ENCODE measurements at regions not wholly inside any gene's neighbourhood (a gene's known extent, or its start where the extent isn't known, plus 50 kb on each side); places are given as distances from the start of the nearest gene placed in this dataset.

DNA sequence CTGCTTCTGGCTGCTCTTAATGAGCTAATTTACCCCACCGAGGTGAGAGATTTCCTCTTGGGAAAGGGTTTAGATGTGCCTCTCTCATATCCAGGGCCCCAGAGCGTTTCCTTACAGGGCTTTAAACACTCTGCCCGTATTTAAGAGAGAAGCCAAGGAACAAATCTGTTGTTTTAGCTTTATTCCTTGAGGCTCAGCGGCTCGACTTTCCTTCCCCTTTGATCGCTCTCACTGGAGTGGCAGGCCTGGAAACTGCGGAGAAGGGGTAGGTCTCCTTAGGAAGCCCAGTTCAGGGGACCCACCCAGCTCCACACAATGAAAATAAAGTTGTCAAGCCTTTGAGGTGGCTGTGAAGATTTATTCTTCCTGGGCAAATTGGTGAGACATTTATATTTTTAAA lies 132.0 kb upstream of the JAG1 start:
- no peak overlapping the region for H2BK15ac ChIP-seq (ENCODE audit: low read depth, low read length)
- H3K79me1 ChIP-seq (ENCODE audit: low read depth in 1 of 2, low read length in 2 of 2), result no peaks in the 10 kb centered on the region
- H2BK5ac ChIP-seq (ENCODE audit: low read depth, low read length, poor library complexity, severe bottlenecking), result no peak overlapping the region
- no peak overlapping the region for H2AK9ac ChIP-seq (replicated peaks; ENCODE audit: low read depth, low read length, poor library complexity)
- no peak overlapping the region for H4K91ac ChIP-seq (ENCODE audit: insufficient read depth, low read depth, low read length)
- in situ Hi-C loops (cut with MboI; ENCODE audit: low sequenced_read_pairs) (no loop called here), intact Hi-C loops (cut with micrococcal nuclease) (no loop called here), dilution Hi-C loops (cut with HindIII; ENCODE audit: low sequenced_read_pairs, unreplicated experiment) (no loop called here)
- CTCF ChIA-PET, result no interaction called here
- H3K56ac ChIP-seq (ENCODE audit: extremely low read depth, insufficient read depth, low read length), result no peak overlapping the region
- TF ChIP-seq RFX5 (IDR thresholded peaks at IDR 0.05; ENCODE audit: low read depth, low read length), result no peak
- TF ChIP-seq CHD1 (IDR thresholded peaks at IDR 0.05; ENCODE audit: low read depth, low read length), result no peak
- H3K4ac ChIP-seq (ENCODE audit: low read depth, low read length), result no peak overlapping the region
- H2BK120ac ChIP-seq (ENCODE audit: low read depth, low read length), result no peak overlapping the region
- 40% methylated on average over 1 of the region's 7 CpGs; no CpG with 5 or more reads in 1 of the 2 experiments for WGBS, 2 experiments (ENCODE audit: extremely low coverage in 2 of 2, insufficient read length in 1 of 2)
- POLR2A ChIA-PET (ENCODE audit: unreplicated experiment), result no interaction called here
- H3K4me2 ChIP-seq (ENCODE audit: low read depth, low read length), result no peak overlapping the region
- H3K36me3 ChIP-seq (ENCODE audit: control insufficient read depth, insufficient read depth, low read length), result no peaks in the 10 kb centered on the region
- no peak overlapping the region for H3K4me3 ChIP-seq (ENCODE audit: insufficient read depth, low read depth, low read length)
- H3K23ac ChIP-seq (ENCODE audit: low read depth, low read length), result no peak overlapping the region
- ATAC-seq (ENCODE audit: low read depth) (no peak), DNase-seq (no peak)
- H2AK5ac ChIP-seq (ENCODE audit: low read depth, low read length), result no peak overlapping the region
- H4K8ac ChIP-seq (ENCODE audit: low read depth in 2 of 2, low read length in 2 of 2), result no peak overlapping the region
- H3K9me3 ChIP-seq (ENCODE audit: control insufficient read depth, insufficient read depth, low read length), result no peaks in the 10 kb centered on the region
- H3K27ac ChIP-seq (ENCODE audit: insufficient read depth, low read length), result no peak overlapping the region
- H3K27me3 ChIP-seq (ENCODE audit: control insufficient read depth, insufficient read depth, low read length), result peaks cover 2% of the 10 kb centered on the region; the same call in 1 of the 2 replicates
- no peak overlapping the region for H3K9ac ChIP-seq (ENCODE audit: low read depth, low read length)
- H3K9me1 ChIP-seq (ENCODE audit: insufficient read depth, low read length), result peaks cover 4% of the 10 kb centered on the region; the same call in 1 of the 2 replicates
- no peaks in the 10 kb centered on the region for H4K20me1 ChIP-seq (ENCODE audit: insufficient read depth, low read length)
- no peak overlapping the region for H4K5ac ChIP-seq (ENCODE audit: low read depth, low read length)
- H2BK20ac ChIP-seq (ENCODE audit: low read depth, low read length), result no peak overlapping the region; the same call in 1 of the 2 replicates
- H3K18ac ChIP-seq (ENCODE audit: low read depth, low read length), result no peak overlapping the region
- no peak overlapping the region for H3K14ac ChIP-seq (replicated peaks; ENCODE audit: low read depth, low read length)
- no peaks in the 10 kb centered on the region for H3K4me1 ChIP-seq (ENCODE audit: control insufficient read depth, insufficient read depth, low read length)
- no peak overlapping the region for H2AFZ ChIP-seq (replicated peaks; ENCODE audit: low read length, poor library complexity)
- BruUV-seq (replicated peaks), result no TSS peak
